Stimulated activated CD8-positive, alpha-beta memory T cell treated with anti-CD3 and anti-CD28 coated beads, Interleukin-15, amount 100 ng/mL, for 24 hours (primary cell): ENCODE measurements at regions not wholly inside any gene's neighbourhood (a gene's known extent, or its start where the extent isn't known, plus 50 kb on each side); places are given as distances from the start of the nearest gene placed in this dataset.

Source experiments
- DNase-seq: peaks from one replicate; pipeline ENCODE4 v3.0.0-alpha.2; 2020; ENCODE audit warnings: low read depth

- no peak for DNase-seq
These were observed 384.4 kb downstream of the EIPR1 start for GRCh38 chr2:2993172-2993692.

- DNase-seq: no peak
These were observed 385.0 kb downstream of the EIPR1 start for GRCh38 chr2:2992634-2993033.

- DNase-seq: no peak
These were observed 392.6 kb downstream of the EIPR1 start for GRCh38 chr2:2985020-2985419.

- DNase-seq: no peak
These were observed 396.6 kb downstream of the EIPR1 start for GRCh38 chr2:2981000-2981399.

- DNase-seq: no peak
These were observed 402.6 kb downstream of the EIPR1 start for GRCh38 chr2:2974982-2975381.

- no peak for DNase-seq
These were observed 417.0 kb downstream of the EIPR1 start for GRCh38 chr2:2960441-2961133.

GRCh38 chr2:2950403-2950952 lies 427.1 kb downstream of the EIPR1 start:
- no peak for DNase-seq

GRCh38 chr2:2947406-2947805 lies 430.2 kb downstream of the EIPR1 start:
- no peak for DNase-seq

- DNase-seq: no peak
These were observed 434.7 kb downstream of the EIPR1 start for GRCh38 chr2:2942906-2943305.

GRCh38 chr2:2942225-2942624 lies 435.4 kb downstream of the EIPR1 start:
- DNase-seq: no peak

GRCh38 chr2:2941205-2941604 lies 436.4 kb downstream of the EIPR1 start:
- no peak for DNase-seq

GRCh38 chr2:2940702-2941101 lies 436.9 kb downstream of the EIPR1 start:
- DNase-seq: no peak

- no peak for DNase-seq
These were observed 437.6 kb downstream of the EIPR1 start for GRCh38 chr2:2940061-2940460.

- no peak for DNase-seq
These were observed 438.4 kb downstream of the EIPR1 start for GRCh38 chr2:2939078-2939795.

- DNase-seq: no peak
These were observed 439.1 kb downstream of the EIPR1 start for GRCh38 chr2:2938481-2938880.

GRCh38 chr2:2935445-2936149 lies 442.0 kb downstream of the EIPR1 start:
- no peak for DNase-seq

- no peak for DNase-seq
These were observed 444.2 kb downstream of the EIPR1 start for GRCh38 chr2:2933426-2933825.

GRCh38 chr2:2932692-2933305 lies 444.8 kb downstream of the EIPR1 start:
- DNase-seq: no peak

- DNase-seq: no peak
These were observed 445.4 kb downstream of the EIPR1 start for GRCh38 chr2:2932189-2932588.

- no peak for DNase-seq
These were observed 446.1 kb downstream of the EIPR1 start for GRCh38 chr2:2931318-2932075.

- DNase-seq: no peak
These were observed 446.8 kb downstream of the EIPR1 start for GRCh38 chr2:2930841-2931240.

GRCh38 chr2:2926858-2927175 lies 450.8 kb downstream of the EIPR1 start:
- no peak for DNase-seq
